ENCODE measurements at regions not wholly inside any gene's neighbourhood (a gene's known extent, or its start where the extent isn't known, plus 50 kb on each side); places are given as distances from the start of the nearest gene placed in this dataset.

GRCh38 chr18:29305516-29305915, 1128.6 kb upstream of the CDH2 start:
- H3K4me1 ChIP-seq (ENCODE audit: control insufficient read depth, extremely low read depth, insufficient read depth, low read length): no peaks in the 10 kb centered on the region
- H3K4me2 ChIP-seq (ENCODE audit: extremely low read depth, insufficient read depth, low read length): no peak overlapping the region
- DNase-seq (ENCODE audit: low read depth in 2 of 2): no peak
- H3K36me3 ChIP-seq (ENCODE audit: control insufficient read depth, insufficient read depth, low read length): no peaks in the 10 kb centered on the region
- no peaks in the 10 kb centered on the region for H3K9me3 ChIP-seq (ENCODE audit: control insufficient read depth, insufficient read depth, low read depth, low read length)
- H3K9ac ChIP-seq (ENCODE audit: insufficient read depth, low read length): no peak overlapping the region
- no peak overlapping the region for H2AFZ ChIP-seq (ENCODE audit: low read length)
- no peaks in the 10 kb centered on the region for H3K79me2 ChIP-seq (ENCODE audit: control insufficient read depth, insufficient read depth, low read length)
- no peaks in the 10 kb centered on the region for H4K20me1 ChIP-seq (ENCODE audit: control insufficient read depth, extremely low read depth, insufficient read depth, low read length)
- no peak for TF ChIP-seq CTCF (conservative IDR thresholded peaks at IDR 0.05 in 1 of 2, IDR thresholded peaks at IDR 0.05 in 1 of 2; ENCODE audit: low read depth in 1 of 2, low read length in 2 of 2)
- TF ChIP-seq EZH2 (IDR thresholded peaks at IDR 0.05; ENCODE audit: low read length, missing control alignments): no peak
- H3K27me3 ChIP-seq (ENCODE audit: control insufficient read depth, insufficient read depth, low read length): no peaks in the 10 kb centered on the region
- no peak overlapping the region for H3K4me3 ChIP-seq (replicated peaks in 1 of 4; ENCODE audit: control extremely low read depth in 1 of 4, insufficient read depth in 1 of 4, low read depth in 3 of 4, low read length in 4 of 4)
- no peak overlapping the region for H3K27ac ChIP-seq (ENCODE audit: insufficient read depth, low read length)

- Histone ChIP-seq H3K9ac (ENCODE audit: insufficient read depth, low read length) (no peak overlapping the region), H3K4me1 (ENCODE audit: control insufficient read depth, extremely low read depth, insufficient read depth, low read length) (no peaks in the 10 kb centered on the region), H3K4me2 (ENCODE audit: extremely low read depth, insufficient read depth, low read length) (no peak overlapping the region), H4K20me1 (ENCODE audit: control insufficient read depth, extremely low read depth, insufficient read depth, low read length) (no peaks in the 10 kb centered on the region), H3K79me2 (ENCODE audit: control insufficient read depth, insufficient read depth, low read length) (no peaks in the 10 kb centered on the region), H3K9me3 (ENCODE audit: control insufficient read depth, insufficient read depth, low read depth, low read length) (no peaks in the 10 kb centered on the region), H3K36me3 (ENCODE audit: control insufficient read depth, insufficient read depth, low read length) (no peaks in the 10 kb centered on the region), H3K27ac (ENCODE audit: insufficient read depth, low read length) (no peak overlapping the region), H2AFZ (ENCODE audit: low read length) (no peak overlapping the region), H3K4me3 (replicated peaks in 1 of 4; ENCODE audit: control extremely low read depth in 1 of 4, insufficient read depth in 1 of 4, low read depth in 3 of 4, low read length in 4 of 4) (no peak overlapping the region), H3K27me3 (ENCODE audit: control insufficient read depth, insufficient read depth, low read length) (no peaks in the 10 kb centered on the region)
- DNase-seq (ENCODE audit: low read depth in 2 of 2): no peak
- TF ChIP-seq CTCF (conservative IDR thresholded peaks at IDR 0.05 in 1 of 2, IDR thresholded peaks at IDR 0.05 in 1 of 2; ENCODE audit: low read depth in 1 of 2, low read length in 2 of 2): no peak
- no peak for TF ChIP-seq EZH2 (IDR thresholded peaks at IDR 0.05; ENCODE audit: low read length, missing control alignments)
Observed at GRCh38 chr18:29301048-29301447, 1124.1 kb upstream of the CDH2 start.

GRCh38 chr18:29285471-29285870, 1108.5 kb upstream of the CDH2 start:
- no peak for DNase-seq (ENCODE audit: low read depth in 2 of 2)
- no peaks in the 10 kb centered on the region for H3K4me1 ChIP-seq (ENCODE audit: control insufficient read depth, extremely low read depth, insufficient read depth, low read length)
- no peaks in the 10 kb centered on the region for H3K79me2 ChIP-seq (ENCODE audit: control insufficient read depth, insufficient read depth, low read length)
- H3K27ac ChIP-seq (ENCODE audit: insufficient read depth, low read length): no peak overlapping the region
- no peaks in the 10 kb centered on the region for H3K36me3 ChIP-seq (ENCODE audit: control insufficient read depth, insufficient read depth, low read length)
- H3K9ac ChIP-seq (ENCODE audit: insufficient read depth, low read length): no peak overlapping the region
- no peak overlapping the region for H3K4me3 ChIP-seq (replicated peaks in 1 of 4; ENCODE audit: control extremely low read depth in 1 of 4, insufficient read depth in 1 of 4, low read depth in 3 of 4, low read length in 4 of 4)
- no peaks in the 10 kb centered on the region for H3K9me3 ChIP-seq (ENCODE audit: control insufficient read depth, insufficient read depth, low read depth, low read length)
- H2AFZ ChIP-seq (ENCODE audit: low read length): no peak overlapping the region
- H3K4me2 ChIP-seq (ENCODE audit: extremely low read depth, insufficient read depth, low read length): no peak overlapping the region
- no peaks in the 10 kb centered on the region for H4K20me1 ChIP-seq (ENCODE audit: control insufficient read depth, extremely low read depth, insufficient read depth, low read length)
- TF ChIP-seq CTCF (conservative IDR thresholded peaks at IDR 0.05 in 1 of 2, IDR thresholded peaks at IDR 0.05 in 1 of 2; ENCODE audit: low read depth in 1 of 2, low read length in 2 of 2): no peak
- no peak for TF ChIP-seq EZH2 (IDR thresholded peaks at IDR 0.05; ENCODE audit: low read length, missing control alignments)
- H3K27me3 ChIP-seq (ENCODE audit: control insufficient read depth, insufficient read depth, low read length): no peaks in the 10 kb centered on the region

All from fibroblast of lung (primary cell).